ENCODE measurements at regions not wholly inside any gene's neighbourhood (a gene's known extent, or its start where the extent isn't known, plus 50 kb on each side); places are given as distances from the start of the nearest gene placed in this dataset.
A peak's percentile ranks its signal among the peaks of the same experiment; 100 is the strongest.

DNA sequence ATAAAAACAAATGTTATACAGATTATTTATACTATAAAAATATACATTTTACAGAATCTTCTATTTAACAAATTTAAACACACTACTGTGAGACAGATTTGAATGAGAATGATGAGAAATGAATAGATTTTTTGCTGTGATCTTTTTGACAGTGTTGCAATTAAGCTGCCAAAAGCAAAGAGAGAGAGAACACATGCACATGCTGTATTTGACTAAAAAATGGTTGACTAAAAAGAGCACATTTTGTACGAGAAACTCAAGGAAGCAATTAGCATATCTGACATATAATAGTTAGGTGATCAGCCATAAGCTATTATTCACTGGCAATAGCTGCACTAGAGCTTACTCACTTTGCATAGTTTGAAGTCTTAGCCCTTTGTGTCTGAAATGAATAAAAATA, 115.8 kb downstream of the SYT10 start:
- DNase-seq (ENCODE audit: low read depth in 4 of 4, low spot score in 3 of 4), result no peak

DNA sequence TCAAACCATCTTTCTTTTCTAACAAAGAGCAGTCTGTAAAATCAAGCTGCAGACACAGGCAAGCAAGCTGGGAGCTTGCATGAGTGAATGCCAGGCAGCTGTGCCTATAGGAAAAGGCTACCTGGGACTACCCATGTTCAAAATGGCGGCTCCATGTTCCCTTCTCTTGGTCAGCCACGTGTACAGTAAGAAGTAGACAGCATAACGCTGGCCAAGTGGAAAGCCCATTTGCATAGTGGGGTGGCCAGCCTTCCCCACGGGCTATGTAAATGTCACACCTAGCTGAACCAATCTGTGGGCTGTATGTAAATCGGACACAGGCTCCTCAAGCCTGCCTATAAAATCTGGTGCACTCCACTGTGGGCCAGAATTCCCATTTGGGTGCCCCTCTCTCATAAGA, 117.1 kb downstream of the SYT10 start:
- no peak for DNase-seq (ENCODE audit: low read depth in 4 of 4, low spot score in 3 of 4)

- no peak for DNase-seq (ENCODE audit: low read depth in 4 of 4, low spot score in 3 of 4)
Observed at GRCh38 chr12:33317746-33318145, 121.9 kb downstream of the SYT10 start.

DNA sequence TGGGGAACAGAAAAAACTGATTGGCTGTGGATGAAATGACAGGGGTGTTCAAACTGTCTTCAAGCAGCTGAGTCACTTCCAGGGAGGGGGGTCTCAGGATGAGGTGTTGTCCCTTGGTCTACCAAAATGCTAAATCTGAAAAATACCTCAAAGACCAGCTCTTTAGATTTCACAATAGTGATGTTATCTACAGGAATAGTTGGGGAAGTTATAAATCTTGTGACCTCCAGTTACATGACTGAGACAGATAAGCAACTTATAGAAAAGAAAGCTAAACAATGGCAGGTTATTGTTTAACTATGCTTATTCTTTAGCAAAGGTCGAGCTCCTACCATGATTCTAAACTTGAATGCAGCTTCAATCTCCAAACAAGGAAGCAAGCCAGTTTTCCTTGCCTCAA, 125.4 kb downstream of the SYT10 start:
- DNase-seq (ENCODE audit: low read depth in 4 of 4, low spot score in 3 of 4), result no peak

GRCh38 chr12:33313476-33313875, 126.1 kb downstream of the SYT10 start:
- DNase-seq (ENCODE audit: low read depth in 4 of 4, low spot score in 3 of 4), result no peak

DNA sequence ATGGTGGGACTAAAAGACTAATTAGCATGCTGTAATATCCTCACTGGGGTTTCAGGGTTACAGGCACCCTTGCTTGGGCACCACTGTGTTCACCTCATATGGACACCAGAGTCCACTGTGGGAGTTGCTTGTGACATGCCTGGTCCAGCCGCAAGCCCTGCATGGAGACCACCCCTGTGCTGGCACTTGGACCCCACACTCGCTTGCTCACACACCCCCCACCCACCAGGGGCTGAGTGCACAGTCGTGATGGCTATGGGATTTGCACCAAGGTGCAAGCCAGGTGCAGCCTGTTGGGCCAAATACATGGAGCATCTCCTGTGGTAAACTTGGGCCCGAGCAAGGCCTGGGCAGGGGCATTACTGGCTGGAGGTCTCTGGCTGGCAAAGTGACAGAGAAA, 129.1 kb downstream of the SYT10 start:
- no peak for DNase-seq (ENCODE audit: low read depth in 4 of 4, low spot score in 3 of 4)

DNA sequence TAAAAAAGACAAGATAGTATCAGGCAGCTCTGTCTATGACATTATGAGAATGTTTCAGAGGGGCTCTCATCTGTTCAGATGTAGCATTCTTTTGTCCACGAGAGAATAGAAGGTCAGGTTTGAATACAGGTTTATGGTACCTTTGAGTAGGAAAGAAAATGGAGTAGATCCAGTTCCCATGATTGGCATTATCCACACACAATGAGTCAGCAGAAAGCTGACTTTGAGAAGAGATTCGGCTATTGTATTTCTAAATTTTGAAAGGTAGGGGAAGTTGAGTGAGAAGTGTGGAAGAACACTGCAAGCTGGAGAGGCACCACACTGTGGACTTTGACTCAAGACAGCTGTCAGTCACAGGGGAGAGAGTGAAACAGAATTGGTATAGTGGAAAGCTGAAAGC, 135.4 kb downstream of the SYT10 start:
- DNase-seq (ENCODE audit: low read depth in 4 of 4, low spot score in 3 of 4), result no peak

- DNase-seq (ENCODE audit: low read depth in 4 of 4, low spot score in 3 of 4), result no peak
Observed at GRCh38 chr12:33296529-33296928, 143.1 kb downstream of the SYT10 start.

DNA sequence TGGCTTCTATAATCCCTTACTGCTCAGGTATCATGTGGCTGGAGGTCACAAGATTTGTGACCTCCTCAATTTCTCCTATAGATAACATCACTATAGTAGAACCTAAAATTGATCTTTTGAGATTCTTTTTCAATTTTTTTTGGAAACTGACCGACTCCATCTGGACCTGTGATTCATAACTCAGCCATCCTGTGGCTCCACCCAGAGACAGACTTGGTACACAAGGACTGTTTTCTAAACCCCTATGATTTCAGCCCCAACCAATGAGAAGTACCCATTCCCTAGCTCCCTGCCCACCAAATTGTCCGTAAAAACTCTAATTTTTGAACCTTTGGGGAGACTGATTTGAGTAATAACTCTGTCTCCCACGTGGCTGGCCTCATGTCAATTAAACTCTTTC, 148.9 kb downstream of the SYT10 start:
- DNase-seq (ENCODE audit: low read depth in 4 of 4, low spot score in 3 of 4), result no peak

DNA sequence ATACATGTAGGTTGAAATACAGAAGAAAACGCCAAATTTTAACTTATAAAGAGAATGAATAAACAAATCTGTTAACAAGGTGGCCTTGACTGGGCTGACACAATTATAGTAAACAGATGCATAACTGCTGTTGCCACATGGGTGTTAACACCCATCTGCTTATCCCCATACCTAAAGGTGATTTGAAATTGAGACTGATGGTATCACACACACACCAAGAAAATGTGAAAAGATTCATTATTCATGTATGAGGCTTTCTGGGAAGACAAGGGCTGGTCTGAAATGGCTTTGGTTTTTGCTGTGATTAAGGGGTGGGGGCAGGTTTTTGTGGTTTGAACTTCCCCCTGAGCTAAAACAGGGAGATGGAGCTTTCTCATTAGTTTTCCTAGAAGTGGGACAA, 156.6 kb downstream of the SYT10 start:
- no peak for DNase-seq (ENCODE audit: low read depth in 4 of 4, low spot score in 3 of 4)

DNA sequence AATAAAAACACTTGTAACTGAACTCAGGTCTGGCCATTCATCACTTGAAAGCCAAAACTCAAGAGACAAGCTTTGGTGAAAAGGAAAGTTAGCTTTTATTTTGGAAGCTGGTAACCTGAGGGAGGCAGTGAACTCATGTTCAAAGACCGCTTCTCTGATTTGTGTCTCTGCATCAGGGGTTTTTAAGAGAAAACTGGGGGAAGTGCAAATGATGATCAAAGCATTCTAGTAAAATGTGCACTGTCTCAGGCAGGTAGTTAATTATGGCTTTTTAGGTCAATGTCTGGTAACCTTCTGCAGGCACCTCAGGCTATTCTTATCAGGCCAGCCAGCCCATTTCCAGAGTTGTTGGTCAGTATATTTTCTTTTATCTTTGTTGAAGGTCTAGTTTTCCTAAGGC, 162.2 kb downstream of the SYT10 start:
- no peak for DNase-seq (ENCODE audit: low read depth in 4 of 4, low spot score in 3 of 4)

GRCh38 chr12:33267641-33268040, 172.0 kb downstream of the SYT10 start:
- no peak for DNase-seq (ENCODE audit: low read depth in 4 of 4, low spot score in 3 of 4)

DNA sequence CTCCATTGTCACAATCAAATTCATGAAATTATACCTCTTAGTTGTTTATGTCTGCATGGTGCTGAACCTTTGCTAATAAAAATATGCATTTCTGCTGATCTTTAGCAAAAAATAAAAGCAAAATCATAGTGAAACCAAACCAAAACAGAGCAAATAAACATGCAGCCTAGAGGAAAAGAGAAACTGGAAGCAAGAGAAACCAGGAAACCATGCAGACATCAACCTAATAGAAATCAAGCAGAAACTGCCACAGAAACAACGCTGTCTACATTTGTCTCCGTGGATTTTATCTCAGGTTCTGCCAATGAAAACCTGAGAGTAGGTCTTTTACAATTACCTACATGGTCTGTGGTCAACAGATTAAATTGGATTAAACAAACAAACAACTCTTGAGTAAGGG, 173.7 kb downstream of the SYT10 start:
- no peak for DNase-seq (ENCODE audit: low read depth in 4 of 4, low spot score in 3 of 4)

DNA sequence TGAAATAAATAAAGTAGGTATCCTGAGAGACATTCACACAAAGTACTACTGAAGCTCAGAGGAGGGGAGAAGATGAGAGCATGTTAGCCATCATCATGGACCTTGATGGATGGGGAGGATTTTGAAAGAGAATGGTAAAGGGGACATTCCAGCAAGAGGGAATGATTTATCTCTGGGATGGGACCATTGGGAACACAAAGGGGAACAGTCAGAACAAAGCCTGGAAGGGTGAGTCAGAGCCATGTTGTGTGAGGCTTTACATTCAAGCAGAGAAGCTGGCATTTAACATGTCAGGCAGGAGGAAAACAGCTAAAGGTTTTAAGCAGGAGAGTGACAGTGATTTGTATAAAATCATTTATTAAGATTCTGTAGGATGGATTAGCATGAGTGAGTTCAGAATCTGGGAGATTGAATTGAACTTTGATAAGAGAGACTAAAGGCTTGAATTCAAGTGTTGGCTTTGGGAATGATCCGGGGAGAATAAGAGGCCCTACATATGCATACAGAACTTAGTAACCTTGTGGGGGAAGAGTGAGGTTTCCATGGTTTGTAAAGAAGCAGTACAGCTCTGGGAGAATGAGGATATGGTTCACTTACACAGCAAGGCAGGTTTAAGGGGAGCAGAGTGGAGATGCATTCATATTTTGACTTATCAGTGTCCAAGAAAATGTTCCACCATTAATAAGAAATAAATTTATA, 174.4 kb downstream of the SYT10 start:
- no peak for DNase-seq (ENCODE audit: low read depth in 4 of 4, low spot score in 3 of 4)

DNA sequence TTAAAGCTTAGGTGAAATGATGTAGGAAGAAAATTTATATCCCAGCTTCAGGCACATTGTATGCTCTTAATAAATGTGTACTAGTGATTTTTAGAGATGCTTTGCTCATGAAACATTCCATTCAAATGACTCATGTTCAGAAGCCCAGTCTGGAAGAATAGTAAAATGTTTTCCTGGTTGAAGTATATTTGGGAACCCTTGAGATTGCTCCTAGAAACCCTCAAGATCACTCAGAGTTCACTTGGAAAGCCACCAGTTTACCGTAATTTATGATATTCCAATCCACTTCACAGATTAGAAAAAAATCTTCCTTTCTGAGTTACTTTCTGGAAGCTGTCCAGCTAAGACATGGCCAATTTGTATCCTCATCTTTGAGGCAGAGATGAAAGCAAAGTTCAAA, 186.4 kb downstream of the SYT10 start:
- DNase-seq (ENCODE audit: low read depth in 4 of 4, low spot score in 3 of 4), result no peak

- DNase-seq (ENCODE audit: low read depth in 4 of 4, low spot score in 3 of 4), result no peak
Observed at GRCh38 chr12:33251548-33251947, 188.1 kb downstream of the SYT10 start.

DNA sequence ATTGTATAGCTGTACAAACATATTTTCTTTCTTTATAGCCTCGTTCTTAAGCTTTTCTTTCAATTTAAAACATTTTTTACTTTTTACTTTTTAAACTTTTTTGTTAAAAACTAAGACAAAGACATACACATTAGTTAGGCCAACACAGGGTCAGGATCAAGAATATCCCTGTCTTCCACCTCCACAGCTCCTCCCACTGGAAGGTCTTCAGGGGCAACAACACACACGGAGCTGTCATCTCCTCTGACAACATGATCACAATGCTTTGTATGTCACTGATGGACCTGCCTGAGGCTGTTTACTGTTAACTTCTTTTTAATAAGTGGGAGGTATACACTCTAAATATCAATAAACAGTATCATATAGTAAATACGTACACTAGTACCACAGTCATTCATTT, 191.3 kb downstream of the SYT10 start:
- no peak for DNase-seq (ENCODE audit: low read depth in 4 of 4, low spot score in 3 of 4)

DNA sequence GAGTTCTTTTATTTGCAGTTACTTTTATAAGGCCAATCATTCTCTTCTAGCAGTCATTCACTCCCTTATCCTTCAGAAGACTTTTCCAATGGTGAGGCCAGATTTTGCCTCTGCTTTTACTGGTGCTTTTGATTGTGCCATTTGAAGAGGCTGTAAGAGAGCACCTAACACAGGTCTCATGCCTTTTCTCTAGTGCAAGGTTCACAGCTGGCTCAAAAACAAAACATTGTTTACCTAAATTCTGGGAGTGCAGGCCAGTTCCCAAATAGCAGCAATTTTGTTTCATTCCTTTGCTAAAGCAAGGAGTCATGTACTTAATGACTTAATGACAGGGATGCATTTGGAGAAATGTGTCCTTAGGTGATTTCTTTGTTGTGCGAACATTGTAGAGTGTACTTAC, 192.0 kb downstream of the SYT10 start:
- no peak for DNase-seq (ENCODE audit: low read depth in 4 of 4, low spot score in 3 of 4)

GRCh38 chr12:33245434-33245833, 194.2 kb downstream of the SYT10 start:
- DNase-seq (ENCODE audit: low read depth in 4 of 4, low spot score in 3 of 4), result peak in 1 of 4 donors; percentile 28

- no peak for DNase-seq (ENCODE audit: low read depth in 4 of 4, low spot score in 3 of 4)
Observed at GRCh38 chr12:33226671-33227070, 212.9 kb downstream of the SYT10 start.

GRCh38 chr12:33223956-33224355, 215.7 kb downstream of the SYT10 start:
- DNase-seq (ENCODE audit: low read depth in 4 of 4, low spot score in 3 of 4), result no peak

DNA sequence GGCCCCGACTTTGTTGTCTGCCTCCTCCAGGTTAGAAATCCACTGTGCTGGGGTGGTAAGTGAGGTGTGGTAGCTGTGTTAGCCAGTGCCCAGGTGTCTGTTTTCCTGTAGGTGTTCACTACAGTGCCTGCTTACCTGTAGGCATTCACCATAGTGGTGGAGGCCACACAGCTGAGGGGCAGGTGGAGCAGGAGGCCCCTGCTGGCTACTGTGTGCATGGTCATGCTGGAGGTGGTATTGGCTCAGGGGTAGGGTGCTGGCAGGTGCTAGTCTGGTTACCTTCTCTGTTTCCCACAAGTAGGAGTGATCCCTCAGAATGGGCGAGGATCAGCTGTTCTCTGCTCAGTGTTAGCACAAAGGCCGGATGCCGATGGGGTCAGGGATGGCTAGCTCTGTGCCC, 217.3 kb downstream of the SYT10 start:
- no peak for DNase-seq (ENCODE audit: low read depth in 4 of 4, low spot score in 3 of 4)

GRCh38 chr12:33205981-33206380, 233.6 kb downstream of the SYT10 start:
- no peak for DNase-seq (ENCODE audit: low read depth in 4 of 4, low spot score in 3 of 4)

Data from right renal pelvis (tissue), 4 donors.